ENCODE measurements at regions not wholly inside any gene's neighbourhood (a gene's known extent, or its start where the extent isn't known, plus 50 kb on each side); places are given as distances from the start of the nearest gene placed in this dataset.

- TF ChIP-seq ZNF274 (IDR thresholded peaks at IDR 0.05; ENCODE audit: low read depth, low read length) = no peak
Observed at GRCh38 chr2:12605936-12606335, 110.8 kb upstream of the TRIB2 start (continued).

GRCh38 chr2:12606472-12607000 is 110.2 kb upstream of the TRIB2 start:
- TF ChIP-seq YY1 (IDR thresholded peaks at IDR 0.05; ENCODE audit: extremely low read depth, insufficient replicate concordance, low read depth, low read length) (no peak), CEBPB (IDR thresholded peaks at IDR 0.05; ENCODE audit: low read depth) (no peak)
- Histone ChIP-seq H2AFZ (ENCODE audit: low read depth, low read length, poor library complexity, severe bottlenecking) (no peak overlapping the region), H4K20me1 (ENCODE audit: insufficient read depth) (no peaks in the 10 kb centered on the region), H3K27ac (ENCODE audit: low read depth, low read length) (no peak overlapping the region), H3K9me3 (ENCODE audit: control insufficient read depth in 1 of 2, insufficient read depth in 1 of 2, low read depth in 1 of 2, low read length in 2 of 2) (no peaks in the 10 kb centered on the region), H3K27me3 (ENCODE audit: insufficient read depth, low read length) (no peaks in the 10 kb centered on the region), H3K4me3 (replicated peaks in 1 of 2; ENCODE audit: low read depth in 1 of 2, low read length in 2 of 2) (no peak overlapping the region), H3K36me3 (ENCODE audit: control insufficient read depth in 1 of 2, insufficient read depth in 2 of 2, low read length in 2 of 2) (no peaks in the 10 kb centered on the region), H3K4me1 (ENCODE audit: control insufficient read depth in 1 of 2, insufficient read depth in 2 of 2, low read length in 2 of 2) (no peaks in the 10 kb centered on the region), H3K9ac (ENCODE audit: low read length) (no peak overlapping the region), H3K9me2 (ENCODE audit: insufficient read depth) (no peaks in the 10 kb centered on the region), H3K79me2 (ENCODE audit: insufficient read depth, low read length) (no peaks in the 10 kb centered on the region), H3K4me2 (ENCODE audit: low read length) (no peak overlapping the region)
- BruUV-seq (replicated peaks) = no TSS peak
- ATAC-seq (peak; percentile 42; the same call in 1 of the 2 replicates), DNase-seq (ENCODE audit: low read depth, low spot score) (no peak)
- ChIA-PET POLR2A (no interaction called here), CTCF (no interaction called here), RAD21 (ENCODE audit: low non-redundant PET in 1 of 2, low total read pairs in 2 of 2, uncharacterized antibody in 2 of 2, unreplicated experiment in 2 of 2) (no interaction called here)
- intact Hi-C loops (cut with micrococcal nuclease) = no loop called here

GRCh38 chr2:12607971-12608370 is 108.8 kb upstream of the TRIB2 start:
- no TSS peak for BruUV-seq (replicated peaks)
- ChIA-PET POLR2A (no interaction called here), CTCF (no interaction called here), RAD21 (ENCODE audit: low non-redundant PET in 1 of 2, low total read pairs in 2 of 2, uncharacterized antibody in 2 of 2, unreplicated experiment in 2 of 2) (no interaction called here)
- no peaks in the 10 kb centered on the region for H3K9me2 ChIP-seq (ENCODE audit: insufficient read depth)
- no peaks in the 10 kb centered on the region for H3K79me2 ChIP-seq (ENCODE audit: insufficient read depth, low read length)
- H3K9ac ChIP-seq (ENCODE audit: low read length) = no peak overlapping the region
- DNase-seq (ENCODE audit: low read depth, low spot score) (no peak), ATAC-seq (no peak)
- H3K36me3 ChIP-seq (ENCODE audit: control insufficient read depth in 1 of 2, insufficient read depth in 2 of 2, low read length in 2 of 2) = no peaks in the 10 kb centered on the region
- H3K4me3 ChIP-seq (replicated peaks in 1 of 2; ENCODE audit: low read depth in 1 of 2, low read length in 2 of 2) = no peak overlapping the region
- no peak overlapping the region for H2AFZ ChIP-seq (ENCODE audit: low read depth, low read length, poor library complexity, severe bottlenecking)
- no peak overlapping the region for H3K27ac ChIP-seq (ENCODE audit: low read depth, low read length)
- no peaks in the 10 kb centered on the region for H3K27me3 ChIP-seq (ENCODE audit: insufficient read depth, low read length)
- H3K9me3 ChIP-seq (ENCODE audit: control insufficient read depth in 1 of 2, insufficient read depth in 1 of 2, low read depth in 1 of 2, low read length in 2 of 2) = no peaks in the 10 kb centered on the region
- no peak overlapping the region for H3K4me2 ChIP-seq (ENCODE audit: low read length)
- no peaks in the 10 kb centered on the region for H3K4me1 ChIP-seq (ENCODE audit: control insufficient read depth in 1 of 2, insufficient read depth in 2 of 2, low read length in 2 of 2)
- no peaks in the 10 kb centered on the region for H4K20me1 ChIP-seq (ENCODE audit: insufficient read depth)
- intact Hi-C loops (cut with micrococcal nuclease) = no loop called here
- TF ChIP-seq CTCF (IDR thresholded peaks at IDR 0.05 in 2 of 3, conservative IDR thresholded peaks at IDR 0.05 in 1 of 3; ENCODE audit: borderline replicate concordance in 1 of 3, insufficient read depth in 1 of 3, low read depth in 2 of 3, low read length in 2 of 3) = no peak
- TF ChIP-seq SP1 (IDR thresholded peaks at IDR 0.05; ENCODE audit: low read depth) = no peak
- no peak for TF ChIP-seq CEBPB (IDR thresholded peaks at IDR 0.05; ENCODE audit: low read depth)
- no peak for TF ChIP-seq SIN3A (IDR thresholded peaks at IDR 0.05; ENCODE audit: low read depth)
- TF ChIP-seq MAX (IDR thresholded peaks at IDR 0.05) = no peak
- TF ChIP-seq EGR1 (IDR thresholded peaks at IDR 0.05; ENCODE audit: low read depth) = no peak
- no peak for TF ChIP-seq ZNF274 (IDR thresholded peaks at IDR 0.05; ENCODE audit: low read depth, low read length)
- TF ChIP-seq REST (IDR thresholded peaks at IDR 0.05; ENCODE audit: low read depth) = no peak
- no peak for TF ChIP-seq EZH2phosphoT487 (IDR thresholded peaks at IDR 0.05; ENCODE audit: borderline replicate concordance)
- no peak for TF ChIP-seq CBX3 (IDR thresholded peaks at IDR 0.05; ENCODE audit: low read depth)
- no peak for TF ChIP-seq EZH2 (IDR thresholded peaks at IDR 0.05)
- TF ChIP-seq SRF (IDR thresholded peaks at IDR 0.05; ENCODE audit: low read depth) = no peak
- no peak for TF ChIP-seq YY1 (IDR thresholded peaks at IDR 0.05; ENCODE audit: extremely low read depth, insufficient replicate concordance, low read depth, low read length)
